GM12865 (cell line): ENCODE measurements at regions not wholly inside any gene's neighbourhood (a gene's known extent, or its start where the extent isn't known, plus 50 kb on each side); places are given as distances from the start of the nearest gene placed in this dataset.
"Not testable (repeated sequence)": the region's sequence is repeated elsewhere in the genome, so short reads cannot be mapped to it uniquely, and the experiment has no call there.

ENCODE experiments used
- DNase-seq: peaks from one replicate; pipeline ENCODE4 v3.0.0; 2010; ENCODE audit warnings: low read depth
- H3K4me3 ChIP-seq: 2 replicates; pipeline ENCODE4 v1.5.1; 2011; ENCODE audit warnings: mild to moderate bottlenecking, low read depth, low read length, control low read depth
- TF ChIP-seq, protein P1 (sequence below): IDR thresholded peaks from 2 replicates; pipeline ENCODE4 v1.5.1; 2011; ENCODE audit warnings: low read length, control low read depth, low read depth, inconsistent platforms; ENCODE audit not compliant: insufficient read depth; ENCODE audit errors: missing control alignments

- TF ChIP-seq, protein P1, sequence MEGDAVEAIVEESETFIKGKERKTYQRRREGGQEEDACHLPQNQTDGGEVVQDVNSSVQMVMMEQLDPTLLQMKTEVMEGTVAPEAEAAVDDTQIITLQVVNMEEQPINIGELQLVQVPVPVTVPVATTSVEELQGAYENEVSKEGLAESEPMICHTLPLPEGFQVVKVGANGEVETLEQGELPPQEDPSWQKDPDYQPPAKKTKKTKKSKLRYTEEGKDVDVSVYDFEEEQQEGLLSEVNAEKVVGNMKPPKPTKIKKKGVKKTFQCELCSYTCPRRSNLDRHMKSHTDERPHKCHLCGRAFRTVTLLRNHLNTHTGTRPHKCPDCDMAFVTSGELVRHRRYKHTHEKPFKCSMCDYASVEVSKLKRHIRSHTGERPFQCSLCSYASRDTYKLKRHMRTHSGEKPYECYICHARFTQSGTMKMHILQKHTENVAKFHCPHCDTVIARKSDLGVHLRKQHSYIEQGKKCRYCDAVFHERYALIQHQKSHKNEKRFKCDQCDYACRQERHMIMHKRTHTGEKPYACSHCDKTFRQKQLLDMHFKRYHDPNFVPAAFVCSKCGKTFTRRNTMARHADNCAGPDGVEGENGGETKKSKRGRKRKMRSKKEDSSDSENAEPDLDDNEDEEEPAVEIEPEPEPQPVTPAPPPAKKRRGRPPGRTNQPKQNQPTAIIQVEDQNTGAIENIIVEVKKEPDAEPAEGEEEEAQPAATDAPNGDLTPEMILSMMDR: no peak
- no peak for DNase-seq
- no peak overlapping the region for H3K4me3 ChIP-seq
Observed at GRCh38 chr11:106540001-106540400, 462.5 kb downstream of the AASDHPPT start.

GRCh38 chr11:106548406-106548805 is 469.9 kb downstream of the GUCY1A2 start:
- DNase-seq: no peak
- TF ChIP-seq, protein P1: no peak
- H3K4me3 ChIP-seq: no peak overlapping the region

GRCh38 chr11:106551744-106552673 is 466.3 kb downstream of the GUCY1A2 start:
- DNase-seq: no peak
- H3K4me3 ChIP-seq: no peak overlapping the region
- TF ChIP-seq, protein P1: no peak

- no peak for DNase-seq
- TF ChIP-seq, protein P1: no peak
- H3K4me3 ChIP-seq: no peak overlapping the region
Observed at GRCh38 chr11:106552694-106553203, 465.5 kb downstream of the GUCY1A2 start.

GRCh38 chr11:106553304-106553703 is 465.0 kb downstream of the GUCY1A2 start:
- H3K4me3 ChIP-seq: no peak overlapping the region
- no peak for DNase-seq
- TF ChIP-seq, protein P1: no peak

GRCh38 chr11:106555566-106556250 is 462.6 kb downstream of the GUCY1A2 start:
- DNase-seq, H3K4me3 ChIP-seq: not testable (repeated sequence)

- DNase-seq: no peak
- no peak overlapping the region for H3K4me3 ChIP-seq
- TF ChIP-seq, protein P1: no peak
Observed at GRCh38 chr11:106565326-106565725, 452.9 kb downstream of the GUCY1A2 start.
